HG02840 (cell line): ENCODE measurements at regions not wholly inside any gene's neighbourhood (a gene's known extent, or its start where the extent isn't known, plus 50 kb on each side); places are given as distances from the start of the nearest gene placed in this dataset.

ENCODE experiments used
- ATAC-seq: cut with Tn5 transposase; IDR thresholded peaks from one replicate; pipeline ENCODE4 v1.9.1; 2021; ENCODE audit warnings: mild to moderate bottlenecking, moderate library complexity, moderate number of reproducible peaks; ENCODE audit not compliant: unreplicated experiment, low FRiP score

DNA sequence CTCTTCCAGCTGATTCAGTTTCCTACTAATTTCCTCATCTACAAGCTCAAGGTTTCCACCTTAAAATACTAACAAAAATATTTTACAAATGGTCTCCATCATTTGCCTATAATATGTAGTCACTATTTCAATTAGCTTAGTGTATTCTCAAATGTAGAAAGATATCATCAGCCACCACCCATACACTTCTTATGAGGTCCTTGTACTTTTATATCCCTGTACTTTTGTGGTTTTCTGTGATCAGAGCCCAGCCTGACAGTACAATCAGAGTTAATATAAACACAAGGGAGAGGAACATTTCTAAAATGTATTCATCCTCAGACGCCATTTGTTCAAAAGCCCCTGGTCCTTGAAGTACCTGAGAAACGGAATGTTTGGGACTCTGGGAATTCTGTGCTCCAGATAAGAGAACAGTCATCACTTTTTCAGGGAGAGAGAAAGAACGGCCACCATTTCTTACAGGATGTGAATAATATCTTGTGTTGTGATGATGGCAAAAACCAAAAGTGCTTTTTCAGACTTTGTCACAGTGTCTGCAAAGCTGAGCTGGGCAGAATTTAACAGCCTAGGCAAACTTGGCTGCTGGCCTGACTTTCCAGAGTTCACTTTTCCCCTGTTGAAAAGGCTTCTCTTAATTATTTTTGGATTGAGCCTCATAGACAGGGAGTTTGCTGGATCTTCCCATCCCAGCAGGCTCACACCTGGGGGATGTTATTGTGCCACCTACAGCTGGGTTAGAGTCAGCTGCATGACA lies 361.7 kb upstream of the ACVR2A start:
- ATAC-seq: no peak

- ATAC-seq: no peak
Measured at GRCh38 chr2:147482111-147482895, 362.5 kb upstream of the ACVR2A start.

- no peak for ATAC-seq
Measured at GRCh38 chr2:147479358-147479757, 365.5 kb upstream of the ACVR2A start.

GRCh38 chr2:147473075-147473474 lies 371.8 kb upstream of the ACVR2A start:
- ATAC-seq: no peak

- ATAC-seq: no peak
Measured at GRCh38 chr2:147471126-147471525, 373.7 kb upstream of the ACVR2A start.

- ATAC-seq: no peak
Measured at GRCh38 chr2:147469471-147469870, 375.4 kb upstream of the ACVR2A start.

DNA sequence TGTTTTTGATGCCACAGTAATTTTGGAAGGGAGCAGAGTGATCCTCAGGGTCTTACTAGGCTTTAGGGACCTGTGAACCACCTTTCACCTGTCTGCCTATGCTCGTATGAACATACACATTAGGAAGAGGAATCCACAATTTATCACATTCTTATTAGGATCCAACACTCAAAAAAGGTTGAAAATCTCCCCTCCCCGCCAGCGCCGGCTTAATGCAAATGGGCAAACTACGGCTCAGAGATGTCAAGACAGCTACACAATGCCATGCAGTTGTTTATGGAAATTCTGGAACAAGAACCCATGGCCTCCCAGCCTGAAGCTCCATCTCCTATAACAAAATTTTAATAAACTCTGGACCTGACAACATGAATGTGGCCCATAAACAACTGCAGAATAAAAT lies 375.9 kb upstream of the ACVR2A start:
- ATAC-seq: no peak

DNA sequence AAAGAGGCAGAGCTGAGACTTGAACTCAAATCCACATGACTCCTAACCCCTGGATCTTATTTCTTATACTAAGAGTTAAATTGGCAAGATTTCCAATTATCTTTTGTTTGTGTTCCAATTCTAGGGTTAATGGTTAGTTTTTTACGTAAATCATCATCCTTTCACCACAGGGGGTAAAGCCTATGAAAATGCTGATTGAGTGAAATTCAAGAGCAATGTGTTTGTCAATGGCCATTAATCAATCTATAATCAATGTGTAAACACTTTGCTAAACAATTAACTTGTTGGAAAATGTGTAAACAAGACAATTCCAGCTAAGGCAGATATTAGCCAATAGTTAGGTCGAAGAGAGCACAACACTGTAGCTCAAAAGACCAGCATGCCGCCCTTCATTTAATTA lies 376.5 kb upstream of the ACVR2A start:
- ATAC-seq: no peak

DNA sequence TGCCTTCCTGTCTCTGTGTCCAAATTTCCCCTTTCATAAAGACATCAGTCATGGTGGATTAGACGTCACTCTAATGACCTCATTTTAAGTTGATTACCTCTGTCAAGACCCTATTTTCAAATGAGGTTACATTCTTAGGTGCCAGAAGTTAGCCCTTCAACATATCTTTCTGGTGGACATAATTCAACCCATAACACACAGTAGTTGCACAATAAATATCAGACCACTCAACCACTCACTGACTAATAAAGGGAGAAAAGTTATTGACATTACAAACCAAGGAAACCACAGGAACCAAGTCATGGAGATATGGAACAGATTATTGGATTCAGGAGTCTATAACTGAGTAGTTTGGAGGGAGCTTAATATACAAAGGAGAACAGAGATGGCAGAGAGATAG lies 377.4 kb upstream of the ACVR2A start:
- ATAC-seq: no peak

- ATAC-seq: no peak
Measured at GRCh38 chr2:147464737-147465357, 380.0 kb upstream of the ACVR2A start.

- peak; percentile 98 for ATAC-seq
Measured at GRCh38 chr2:147463881-147464520, 380.8 kb upstream of the ACVR2A start.

DNA sequence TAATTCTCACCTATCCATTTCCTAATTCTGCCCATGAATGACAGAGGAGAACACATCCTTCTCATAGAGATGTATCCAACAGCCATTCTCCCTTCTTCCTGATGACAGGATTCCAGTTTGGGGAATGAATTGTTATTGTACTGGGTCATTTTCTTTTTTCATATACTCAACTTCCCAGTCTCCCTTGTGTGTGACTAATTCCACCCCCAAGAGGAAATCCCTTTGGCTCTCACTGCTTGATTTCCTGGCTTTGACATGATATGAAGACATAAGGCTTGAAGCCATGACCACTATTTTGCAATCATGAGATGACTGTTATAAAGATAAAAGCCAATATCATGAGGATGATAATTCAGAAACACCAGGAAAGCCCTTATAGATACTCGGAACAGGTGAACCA lies 384.7 kb upstream of the ACVR2A start:
- ATAC-seq: no peak

- ATAC-seq: no peak
Measured at GRCh38 chr2:147456779-147457178, 388.1 kb upstream of the ACVR2A start.

DNA sequence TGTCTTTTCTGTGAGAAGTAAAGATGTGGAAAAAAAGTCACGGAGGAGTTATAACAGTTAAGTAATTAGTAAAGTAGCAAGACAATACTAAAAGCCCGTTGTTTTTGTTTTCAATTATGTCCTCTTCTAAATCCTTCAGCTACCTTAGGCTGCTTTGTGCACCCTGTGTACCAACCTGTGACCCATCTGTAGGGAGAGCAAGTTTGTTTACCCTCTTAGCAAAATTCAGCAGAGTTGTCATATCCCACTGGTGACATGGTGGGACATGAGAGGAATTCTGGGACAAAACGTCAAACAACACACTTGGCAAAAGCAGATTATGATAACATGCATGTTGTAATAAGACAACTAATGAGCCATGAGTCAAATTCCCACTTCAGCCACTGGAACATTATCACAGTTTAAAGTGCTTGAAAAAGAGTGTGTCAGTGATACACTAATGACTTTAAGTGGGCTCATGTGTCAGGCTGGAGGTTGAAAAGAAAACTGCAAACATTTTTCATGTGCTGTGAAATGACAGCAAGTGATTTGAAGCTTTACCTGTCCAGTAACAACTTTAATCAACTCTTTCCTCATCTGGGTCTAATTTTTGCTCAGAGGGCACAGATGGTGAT lies 392.8 kb upstream of the ACVR2A start:
- ATAC-seq: no peak

DNA sequence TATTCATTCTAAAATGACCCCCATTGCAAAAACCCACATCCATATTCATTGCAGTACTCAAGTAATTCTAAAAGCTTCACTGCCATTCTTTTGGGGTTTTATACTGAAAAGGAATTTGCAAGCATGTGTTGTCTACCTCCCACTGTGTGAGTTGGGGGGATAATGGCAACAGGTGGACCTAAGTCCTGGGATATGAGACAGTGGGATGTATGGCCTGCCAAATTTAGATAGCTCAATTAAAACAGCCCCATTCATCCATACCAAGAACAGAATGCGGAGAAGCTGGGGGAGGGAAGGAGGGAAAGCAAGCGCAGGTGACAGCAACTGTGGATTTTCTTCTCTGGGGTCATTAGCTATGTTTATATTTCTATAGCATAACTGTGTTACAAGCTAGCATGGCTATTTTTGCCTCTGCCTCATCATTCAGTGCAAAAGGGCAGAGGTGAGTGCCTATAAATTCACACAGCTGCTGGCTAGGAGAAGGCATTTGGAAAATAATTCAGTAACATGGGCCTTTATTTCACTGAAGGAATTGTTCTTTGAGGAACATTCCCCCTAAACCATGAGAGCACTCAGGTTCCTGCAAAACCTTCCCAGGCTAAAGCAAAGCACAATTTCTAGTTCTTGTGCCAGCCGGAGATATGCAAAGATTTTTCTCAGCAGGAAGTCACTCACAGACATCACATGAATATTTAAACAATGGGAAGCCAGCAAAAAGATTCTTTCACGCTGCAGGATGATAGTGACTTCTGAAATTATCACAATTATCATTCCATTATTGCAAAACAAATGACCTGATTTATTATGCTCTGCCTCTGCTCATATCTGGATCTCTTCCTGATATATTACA lies 393.9 kb upstream of the ACVR2A start:
- no peak for ATAC-seq

DNA sequence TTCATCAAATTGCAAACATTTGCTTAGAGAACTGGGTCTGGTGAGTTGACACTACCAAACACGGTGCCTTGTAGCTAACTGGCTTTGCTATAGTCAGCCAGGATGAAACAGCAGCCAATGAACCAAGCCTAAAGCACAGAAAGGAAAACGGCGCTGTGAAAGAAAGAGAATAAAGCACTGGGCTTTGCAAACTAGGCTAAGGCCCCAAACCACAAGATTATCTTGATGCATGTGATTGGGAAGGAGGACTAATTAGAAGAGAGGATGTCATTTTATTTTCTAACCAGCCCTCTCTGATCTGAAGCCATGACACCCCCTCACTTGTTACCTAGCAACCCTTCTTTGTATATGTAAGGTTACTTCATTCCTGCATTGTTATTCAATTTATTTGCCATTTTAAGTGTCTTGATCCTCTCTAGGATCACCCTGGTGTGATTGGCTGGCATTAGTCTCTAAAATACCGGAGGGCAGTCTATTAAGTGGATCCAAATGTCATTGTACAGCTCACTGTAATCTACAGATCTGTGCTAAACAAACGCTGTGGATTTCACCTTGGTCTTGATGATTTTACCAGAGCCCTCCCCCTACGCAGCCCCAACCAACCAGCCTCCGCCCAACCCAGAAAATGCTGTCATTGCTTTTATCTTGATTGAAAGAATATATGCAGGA lies 395.4 kb upstream of the ACVR2A start:
- ATAC-seq: no peak

DNA sequence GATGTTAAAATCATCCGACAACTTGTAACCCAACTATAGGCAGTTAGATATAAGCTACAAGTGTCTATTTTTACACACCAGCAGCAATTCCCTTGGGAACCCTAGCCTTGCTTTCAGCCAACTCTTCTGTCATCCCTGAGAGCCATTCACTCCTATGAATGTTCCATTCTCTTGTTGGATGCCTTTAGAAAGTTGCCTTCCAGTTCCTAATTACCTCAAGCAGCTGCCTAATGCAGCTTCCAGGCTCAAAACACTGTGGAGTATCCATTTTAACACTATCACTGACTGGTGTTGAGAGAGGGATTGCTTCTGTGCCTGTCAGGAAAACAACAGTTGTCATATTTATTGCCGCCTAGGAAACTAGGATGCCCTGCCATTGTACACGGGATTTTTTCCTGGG lies 402.0 kb upstream of the ACVR2A start:
- ATAC-seq: no peak

- no peak for ATAC-seq
Measured at GRCh38 chr2:147441182-147441581, 403.6 kb upstream of the ACVR2A start.

DNA sequence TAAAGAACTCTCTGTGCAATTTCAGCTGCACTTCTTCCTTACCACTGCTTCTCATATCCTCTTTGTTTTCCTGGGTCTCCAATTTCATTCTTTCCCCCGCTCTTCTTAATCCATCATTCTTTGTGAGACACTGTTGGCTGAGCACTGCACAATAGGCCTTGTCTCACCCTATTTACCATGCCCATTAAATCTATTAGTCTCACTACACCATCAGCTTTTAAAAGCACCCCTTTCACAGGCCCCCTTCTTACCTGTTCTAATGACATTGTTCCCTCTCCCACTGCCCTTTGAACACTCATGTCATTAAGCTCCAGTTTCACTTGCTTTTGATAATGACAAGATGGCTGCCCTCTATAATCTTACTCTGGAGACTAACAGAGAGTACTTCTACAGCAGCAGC lies 404.1 kb upstream of the ACVR2A start:
- ATAC-seq: no peak
